Testis (tissue), 2 donors: ENCODE measurements at regions not wholly inside any gene's neighbourhood (a gene's known extent, or its start where the extent isn't known, plus 50 kb on each side); places are given as distances from the start of the nearest gene placed in this dataset.

ENCODE experiments used
- POLR2A ChIP-seq: fragments of 450-650 bp; IDR thresholded peaks from one replicate; pipeline ENCODE4 v1.6.1; 2017; ENCODE audit warnings: antibody characterized with exemption, mild to moderate bottlenecking, moderate library complexity
- TF ChIP-seq, protein P1 (sequence below), 3 experiments: fragments of 450-650 bp in 2 of 3; fragments of 200-600 bp in 1 of 3; sonication (generic) in 1 of 3; IDR thresholded peaks; one replicate each; pipeline ENCODE4 v1.5.1; 2016 to 2019; ENCODE audit warnings: antibody characterized with exemption in 3 of 3, mild to moderate bottlenecking in 2 of 3, moderate library complexity in 1 of 3

DNA sequence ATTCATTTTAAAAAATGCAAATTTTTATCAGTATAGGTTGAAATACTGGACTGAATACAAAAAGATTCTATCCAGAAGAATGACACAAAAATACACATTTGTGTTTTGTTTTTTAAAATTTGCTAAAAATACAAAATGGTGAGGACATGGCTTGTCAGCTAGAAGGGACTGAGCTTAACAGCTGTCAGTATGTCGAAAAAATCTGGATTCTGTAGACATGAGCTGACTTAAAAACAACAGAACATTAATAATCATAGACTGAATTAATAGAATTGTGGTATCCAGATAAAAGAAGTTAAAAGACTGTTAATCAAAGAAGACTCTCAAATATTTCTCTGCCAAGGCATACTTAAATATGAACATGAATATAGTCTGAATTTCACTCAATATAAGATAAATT, 244.9 kb upstream of the CBLB start:
- TF ChIP-seq POLR2A, result no peak
- TF ChIP-seq, protein P1, sequence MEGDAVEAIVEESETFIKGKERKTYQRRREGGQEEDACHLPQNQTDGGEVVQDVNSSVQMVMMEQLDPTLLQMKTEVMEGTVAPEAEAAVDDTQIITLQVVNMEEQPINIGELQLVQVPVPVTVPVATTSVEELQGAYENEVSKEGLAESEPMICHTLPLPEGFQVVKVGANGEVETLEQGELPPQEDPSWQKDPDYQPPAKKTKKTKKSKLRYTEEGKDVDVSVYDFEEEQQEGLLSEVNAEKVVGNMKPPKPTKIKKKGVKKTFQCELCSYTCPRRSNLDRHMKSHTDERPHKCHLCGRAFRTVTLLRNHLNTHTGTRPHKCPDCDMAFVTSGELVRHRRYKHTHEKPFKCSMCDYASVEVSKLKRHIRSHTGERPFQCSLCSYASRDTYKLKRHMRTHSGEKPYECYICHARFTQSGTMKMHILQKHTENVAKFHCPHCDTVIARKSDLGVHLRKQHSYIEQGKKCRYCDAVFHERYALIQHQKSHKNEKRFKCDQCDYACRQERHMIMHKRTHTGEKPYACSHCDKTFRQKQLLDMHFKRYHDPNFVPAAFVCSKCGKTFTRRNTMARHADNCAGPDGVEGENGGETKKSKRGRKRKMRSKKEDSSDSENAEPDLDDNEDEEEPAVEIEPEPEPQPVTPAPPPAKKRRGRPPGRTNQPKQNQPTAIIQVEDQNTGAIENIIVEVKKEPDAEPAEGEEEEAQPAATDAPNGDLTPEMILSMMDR (IDR thresholded peaks at IDR 0.05), result no peak
